Nephron (organoid): ENCODE measurements at regions not wholly inside any gene's neighbourhood (a gene's known extent, or its start where the extent isn't known, plus 50 kb on each side); places are given as distances from the start of the nearest gene placed in this dataset.
"Not testable (repeated sequence)": the region's sequence is repeated elsewhere in the genome, so short reads cannot be mapped to it uniquely, and the experiment has no call there.

Experiments
- H3K27ac Mint-ChIP-seq, 3 experiments: 2 replicates each; pipeline ENCODE4 v1.8.0; 2020; ENCODE audit warnings: mixed read lengths in 3 of 3, mild to moderate bottlenecking in 2 of 3, moderate library complexity in 1 of 3
- H3K27me3 Mint-ChIP-seq: 2 replicates; pipeline ENCODE4 v1.8.0; 2021; ENCODE audit warnings: low read depth, mild to moderate bottlenecking, moderate library complexity, mixed read lengths
- H3K36me3 Mint-ChIP-seq: 2 replicates; pipeline ENCODE4 v1.8.0; 2020; ENCODE audit warnings: low read depth, mixed read lengths
- H3K4me1 Mint-ChIP-seq: 2 replicates; pipeline ENCODE4 v1.8.0; 2020; ENCODE audit warnings: mixed read lengths
- H3K4me3 Mint-ChIP-seq, 3 experiments: 2 replicates each; pipeline ENCODE4 v1.8.0; 2020; ENCODE audit warnings: mild to moderate bottlenecking in 3 of 3, mixed read lengths in 3 of 3, moderate library complexity in 2 of 3
- H3K9me3 Mint-ChIP-seq: 2 replicates; pipeline ENCODE4 v1.8.0; 2020; ENCODE audit warnings: mixed read lengths
- TF ChIP-seq, protein P1 (sequence below), 3 experiments: fragments of 200-600 bp; sonication (generic); IDR thresholded peaks; one replicate each; pipeline ENCODE4 v1.5.0; 2021; ENCODE audit warnings: antibody characterized with exemption in 3 of 3; ENCODE audit not compliant: unreplicated experiment in 3 of 3

DNA sequence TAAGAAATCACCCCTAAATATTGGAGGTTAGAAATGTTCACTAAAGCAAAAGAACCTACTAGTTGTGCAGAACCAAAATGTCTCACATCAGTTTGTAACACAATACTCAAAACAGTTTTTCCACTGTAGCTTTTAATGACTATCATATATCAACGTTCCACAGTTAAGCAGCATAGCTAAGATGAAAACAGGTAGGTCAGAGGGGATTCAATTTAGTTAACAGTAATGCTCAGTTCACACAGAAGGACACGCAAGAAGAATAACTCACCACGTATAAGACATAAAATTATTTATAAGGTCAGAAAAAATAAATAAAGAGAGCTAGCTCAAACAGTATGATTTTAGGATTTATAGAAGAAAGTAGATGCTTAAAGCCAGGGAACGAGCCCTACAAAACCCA is 118.9 kb upstream of the CCDC150 start:
- peak overlapping the region in 1 of 3 experiments; percentile 29 for H3K27ac Mint-ChIP-seq
- no peak overlapping the region for H3K4me3 Mint-ChIP-seq
- no peaks in the 10 kb centered on the region for H3K36me3 Mint-ChIP-seq
- H3K9me3 Mint-ChIP-seq, result no peaks in the 10 kb centered on the region
- H3K4me1 Mint-ChIP-seq, result peaks cover 3% of the 10 kb centered on the region
- TF ChIP-seq, protein P1, sequence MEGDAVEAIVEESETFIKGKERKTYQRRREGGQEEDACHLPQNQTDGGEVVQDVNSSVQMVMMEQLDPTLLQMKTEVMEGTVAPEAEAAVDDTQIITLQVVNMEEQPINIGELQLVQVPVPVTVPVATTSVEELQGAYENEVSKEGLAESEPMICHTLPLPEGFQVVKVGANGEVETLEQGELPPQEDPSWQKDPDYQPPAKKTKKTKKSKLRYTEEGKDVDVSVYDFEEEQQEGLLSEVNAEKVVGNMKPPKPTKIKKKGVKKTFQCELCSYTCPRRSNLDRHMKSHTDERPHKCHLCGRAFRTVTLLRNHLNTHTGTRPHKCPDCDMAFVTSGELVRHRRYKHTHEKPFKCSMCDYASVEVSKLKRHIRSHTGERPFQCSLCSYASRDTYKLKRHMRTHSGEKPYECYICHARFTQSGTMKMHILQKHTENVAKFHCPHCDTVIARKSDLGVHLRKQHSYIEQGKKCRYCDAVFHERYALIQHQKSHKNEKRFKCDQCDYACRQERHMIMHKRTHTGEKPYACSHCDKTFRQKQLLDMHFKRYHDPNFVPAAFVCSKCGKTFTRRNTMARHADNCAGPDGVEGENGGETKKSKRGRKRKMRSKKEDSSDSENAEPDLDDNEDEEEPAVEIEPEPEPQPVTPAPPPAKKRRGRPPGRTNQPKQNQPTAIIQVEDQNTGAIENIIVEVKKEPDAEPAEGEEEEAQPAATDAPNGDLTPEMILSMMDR (IDR thresholded peaks at IDR 0.05; ENCODE audit: unreplicated experiment in 3 of 3), result no peak
- no peaks in the 10 kb centered on the region for H3K27me3 Mint-ChIP-seq

DNA sequence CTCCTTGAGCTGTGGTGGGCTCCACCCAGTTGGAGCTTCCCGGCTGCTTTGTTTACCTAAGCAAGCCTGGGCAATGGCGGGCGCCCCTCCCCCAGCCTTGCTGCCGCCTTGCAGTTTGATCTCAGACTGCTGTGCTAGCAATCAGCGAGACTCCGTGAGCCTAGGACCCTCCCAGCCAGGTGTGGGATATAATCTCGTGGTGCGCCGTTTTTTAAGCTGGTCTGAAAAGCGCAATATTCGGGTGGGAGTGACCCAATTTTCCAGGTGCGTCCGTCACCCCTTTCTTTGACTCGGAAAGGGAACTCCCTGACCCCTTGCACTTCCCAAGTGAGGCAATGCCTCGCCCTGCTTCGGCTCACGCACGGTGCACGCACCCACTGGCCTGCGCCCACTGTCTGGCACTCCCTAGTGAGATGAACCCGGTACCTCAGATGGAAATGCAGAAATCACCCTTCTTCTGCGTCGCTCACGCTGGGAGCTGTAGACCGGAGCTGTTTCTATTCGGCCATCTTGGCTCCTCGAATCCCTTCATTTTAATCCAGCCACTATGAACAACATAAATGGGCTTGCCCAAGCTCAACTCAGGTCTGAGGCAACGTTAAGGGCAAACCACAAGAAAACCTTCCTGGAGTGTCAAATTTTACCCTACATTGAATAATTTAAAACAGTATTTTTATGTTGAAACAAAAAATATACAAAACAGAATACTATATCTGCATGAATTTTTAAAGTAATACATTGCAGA is 112.4 kb upstream of the CCDC150 start:
- H3K9me3 Mint-ChIP-seq, H3K27ac Mint-ChIP-seq, H3K27me3 Mint-ChIP-seq, H3K4me3 Mint-ChIP-seq, H3K36me3 Mint-ChIP-seq, H3K4me1 Mint-ChIP-seq: not testable (repeated sequence)

GRCh38 chr2:196528486-196529223 is 110.9 kb upstream of the CCDC150 start:
- H3K9me3 Mint-ChIP-seq, result peaks cover 4% of the 10 kb centered on the region
- no peak overlapping the region for H3K4me3 Mint-ChIP-seq
- H3K4me1 Mint-ChIP-seq, result peaks cover 6% of the 10 kb centered on the region
- TF ChIP-seq, protein P1 (IDR thresholded peaks at IDR 0.05; ENCODE audit: unreplicated experiment in 3 of 3), result no peak
- no peaks in the 10 kb centered on the region for H3K27me3 Mint-ChIP-seq
- peaks cover 5% of the 10 kb centered on the region for H3K36me3 Mint-ChIP-seq
- H3K27ac Mint-ChIP-seq, result no peak overlapping the region

DNA sequence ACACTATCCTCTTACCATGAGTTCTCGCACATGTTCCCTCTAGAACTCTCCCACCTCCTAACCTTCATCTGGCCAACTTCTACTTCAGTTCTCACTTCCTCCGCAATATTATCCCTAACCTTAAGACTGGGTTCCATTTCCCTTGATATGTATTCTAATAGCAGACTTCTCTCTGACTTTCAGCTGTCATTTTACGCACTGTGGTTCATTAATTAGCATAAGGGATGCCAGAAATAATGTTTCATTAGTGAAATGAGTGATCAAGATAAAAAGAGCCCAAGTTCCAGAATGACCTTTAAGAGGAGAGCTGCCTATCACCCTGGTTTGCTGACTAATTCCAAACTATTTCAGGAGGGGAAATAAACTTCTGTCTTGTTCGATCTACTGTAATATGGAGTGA is 108.6 kb upstream of the CCDC150 start:
- peaks cover 5% of the 10 kb centered on the region for H3K36me3 Mint-ChIP-seq
- TF ChIP-seq, protein P1 (IDR thresholded peaks at IDR 0.05; ENCODE audit: unreplicated experiment in 3 of 3), result no peak
- H3K4me3 Mint-ChIP-seq, result no peak overlapping the region
- no peaks in the 10 kb centered on the region for H3K27me3 Mint-ChIP-seq
- peaks cover 4% of the 10 kb centered on the region for H3K9me3 Mint-ChIP-seq
- no peak overlapping the region for H3K27ac Mint-ChIP-seq
- H3K4me1 Mint-ChIP-seq, result peaks cover 21% of the 10 kb centered on the region

- Mint-ChIP-seq H3K4me1 (peaks cover 21% of the 10 kb centered on the region), H3K27ac (peak overlapping the region in 2 of 3 experiments; percentile 52 to 76), H3K27me3 (no peaks in the 10 kb centered on the region), H3K36me3 (no peaks in the 10 kb centered on the region), H3K4me3 (no peak overlapping the region), H3K9me3 (no peaks in the 10 kb centered on the region)
- TF ChIP-seq, protein P1 (IDR thresholded peaks at IDR 0.05; ENCODE audit: unreplicated experiment in 3 of 3), result no peak
Observed at GRCh38 chr2:196533772-196534397, 105.6 kb upstream of the CCDC150 start.

DNA sequence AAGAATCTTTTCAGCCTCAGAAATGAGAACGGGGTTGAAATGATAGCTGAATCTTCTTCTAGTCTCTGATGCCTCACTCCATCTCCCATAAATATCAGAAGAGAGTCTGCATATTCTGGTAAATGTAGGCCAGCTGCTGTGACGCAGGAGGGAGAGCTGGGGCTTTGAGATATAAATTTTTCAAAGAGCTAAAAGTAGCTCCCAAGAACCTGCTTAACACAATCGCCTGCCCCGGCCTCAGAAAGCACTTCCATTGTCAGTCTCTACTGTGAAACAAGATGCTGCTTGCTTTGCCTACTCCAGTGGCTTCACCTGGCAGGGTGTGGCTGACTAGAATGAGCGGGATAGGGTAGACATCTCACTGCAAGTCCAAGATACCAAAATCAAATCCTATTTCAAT is 105.0 kb upstream of the CCDC150 start:
- Mint-ChIP-seq H3K27me3 (no peaks in the 10 kb centered on the region), H3K4me1 (peaks cover 21% of the 10 kb centered on the region), H3K9me3 (no peaks in the 10 kb centered on the region), H3K27ac (peak overlapping the region in 2 of 3 experiments; percentile 52 to 76), H3K4me3 (no peak overlapping the region), H3K36me3 (no peaks in the 10 kb centered on the region)
- TF ChIP-seq, protein P1 (IDR thresholded peaks at IDR 0.05; ENCODE audit: unreplicated experiment in 3 of 3), result no peak
